Stimulated activated CD8-positive, alpha-beta memory T cell treated with anti-CD3 and anti-CD28 coated beads, Interleukin-4, amount 100 ng/mL, for 24 hours (primary cell): ENCODE measurements at regions not wholly inside any gene's neighbourhood (a gene's known extent, or its start where the extent isn't known, plus 50 kb on each side); places are given as distances from the start of the nearest gene placed in this dataset.
"Not testable (repeated sequence)": the region's sequence is repeated elsewhere in the genome, so short reads cannot be mapped to it uniquely, and the experiment has no call there.

ENCODE experiments used
- DNase-seq: peaks from one replicate; pipeline ENCODE4 v3.0.0-alpha.2; 2020; ENCODE audit warnings: low read depth

DNA sequence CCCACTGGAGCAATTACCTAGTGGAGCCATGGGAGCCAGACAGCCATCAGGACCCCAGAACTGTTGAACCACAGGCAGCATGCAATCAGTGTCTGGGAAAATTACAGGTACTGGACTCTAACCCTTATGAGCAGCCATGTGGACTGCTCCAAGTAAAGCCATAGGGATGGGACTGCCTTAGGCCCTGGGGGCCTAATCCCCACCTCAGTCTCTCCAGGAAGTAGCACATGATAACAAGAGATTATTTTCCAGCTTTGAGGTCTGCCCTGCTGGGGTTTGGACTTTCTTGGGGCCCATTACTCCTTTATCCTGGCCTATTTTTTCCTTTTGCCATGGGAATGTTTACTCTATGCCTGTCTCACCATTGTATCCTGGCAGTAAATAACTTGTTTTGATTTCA, 226.8 kb downstream of the AEBP2 start:
- DNase-seq: no peak

DNA sequence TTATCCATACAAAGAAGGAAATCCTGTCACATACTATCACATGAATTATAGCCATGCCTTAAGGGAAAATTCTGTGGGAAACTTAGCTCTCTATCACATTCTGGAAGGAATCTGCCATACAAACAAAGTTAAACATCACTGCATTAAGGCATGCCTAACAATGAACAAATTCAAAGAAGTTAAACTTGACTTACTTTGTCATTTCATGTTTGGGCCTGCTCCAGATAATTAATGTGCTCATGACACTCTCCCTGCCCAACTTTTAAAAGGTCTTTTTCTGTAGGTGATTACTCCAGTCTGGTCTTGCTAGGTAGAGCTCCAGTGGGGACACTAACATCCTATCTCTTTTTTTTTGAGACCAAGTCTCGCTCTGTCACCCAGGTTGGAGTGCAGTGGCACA, 230.5 kb downstream of the AEBP2 start:
- DNase-seq: no peak

DNA sequence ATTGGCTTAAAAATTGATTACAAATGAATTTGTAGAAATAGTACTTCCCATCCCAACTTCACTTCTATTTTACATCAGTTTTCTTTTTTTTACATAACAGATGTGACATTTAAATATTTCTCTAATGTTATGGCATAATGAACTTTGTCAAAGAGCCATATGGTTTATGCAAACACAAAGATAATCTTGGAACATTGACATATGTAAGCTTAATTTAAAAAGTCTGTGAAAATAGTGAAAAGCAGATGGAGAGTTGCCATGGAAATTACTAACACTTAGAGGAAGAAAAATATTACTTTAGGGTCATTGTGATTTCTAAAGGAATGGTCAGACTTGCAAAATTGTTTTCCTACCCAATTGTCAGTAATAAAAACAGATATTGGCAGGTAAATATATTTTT, 232.4 kb downstream of the AEBP2 start:
- no peak for DNase-seq

DNA sequence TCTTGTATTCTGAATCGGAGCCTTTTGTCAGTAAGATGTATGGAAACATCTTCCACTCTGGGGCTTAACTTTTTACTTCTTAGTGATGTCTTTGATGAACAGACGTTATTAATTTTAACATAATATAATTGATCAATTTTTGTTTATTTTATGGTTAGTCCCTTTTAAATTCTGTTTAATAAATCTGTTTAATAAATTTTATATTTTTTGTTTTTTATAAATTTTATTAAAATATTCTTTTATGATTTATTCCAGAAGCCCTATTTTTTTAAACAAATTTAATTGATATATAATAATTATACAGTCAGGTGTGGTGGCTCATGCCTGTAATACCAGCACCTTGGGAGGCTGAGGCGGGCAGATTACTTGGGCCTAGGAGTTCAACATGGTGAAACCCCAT, 235.1 kb downstream of the AEBP2 start:
- DNase-seq: no peak

DNA sequence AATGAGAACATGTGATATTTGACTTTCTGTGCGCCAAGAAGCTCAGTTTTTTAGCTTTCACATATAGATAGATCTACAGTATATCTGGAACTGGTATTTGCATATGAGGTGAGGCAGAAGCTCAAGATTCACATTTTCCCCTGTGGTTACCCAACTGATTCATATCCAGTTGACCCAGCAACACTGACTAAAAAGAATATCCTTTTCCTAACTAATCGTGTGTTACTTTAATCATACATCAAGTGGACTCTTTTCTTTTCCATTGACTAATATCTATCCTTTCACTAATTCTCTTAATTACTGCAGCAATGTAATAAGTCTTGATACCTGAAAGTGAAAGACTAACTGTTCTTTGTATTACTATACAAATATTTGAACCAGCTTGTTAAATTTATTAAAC, 236.1 kb downstream of the AEBP2 start:
- no peak for DNase-seq

DNA sequence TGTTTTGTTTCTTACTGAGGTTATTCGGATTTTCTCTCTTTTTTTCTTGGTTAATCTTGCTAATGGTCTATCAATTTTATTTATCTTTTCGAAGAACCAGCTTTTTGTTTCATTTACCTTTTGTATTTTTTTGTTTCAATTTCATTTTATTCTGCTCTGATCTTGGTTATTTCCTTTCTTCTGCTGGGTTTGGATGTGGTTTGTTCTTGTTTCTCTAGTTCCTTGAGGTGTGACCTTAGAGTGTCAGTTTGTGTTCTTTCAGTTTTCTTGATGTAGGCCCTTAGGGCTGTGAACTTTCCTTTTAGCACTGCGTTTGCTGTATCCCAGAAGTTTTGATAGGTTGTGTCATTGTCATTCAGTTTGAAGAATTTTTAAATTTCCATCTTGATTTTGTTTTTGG, 239.2 kb downstream of the AEBP2 start:
- not testable (repeated sequence) for DNase-seq

DNA sequence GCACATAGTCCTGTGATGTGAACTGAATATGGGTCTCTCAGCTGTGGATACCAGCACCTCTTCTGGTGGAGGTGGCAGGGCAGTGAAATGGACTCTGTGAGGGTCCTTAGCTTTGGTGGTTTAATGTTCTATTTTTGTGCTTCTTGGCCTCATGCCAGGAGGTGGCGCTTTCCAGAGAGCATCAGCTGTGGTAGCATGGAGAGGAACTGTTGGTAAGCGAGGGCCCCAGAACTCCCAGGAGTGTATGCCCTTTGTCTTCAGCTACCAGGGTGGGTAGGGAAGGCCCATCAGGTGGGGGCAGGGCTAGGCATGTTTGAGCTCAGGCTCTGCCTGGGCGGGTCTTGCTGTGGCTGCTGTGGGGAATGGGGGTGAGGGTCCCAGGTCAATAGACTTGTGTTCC, 241.7 kb downstream of the AEBP2 start:
- DNase-seq: no peak

DNA sequence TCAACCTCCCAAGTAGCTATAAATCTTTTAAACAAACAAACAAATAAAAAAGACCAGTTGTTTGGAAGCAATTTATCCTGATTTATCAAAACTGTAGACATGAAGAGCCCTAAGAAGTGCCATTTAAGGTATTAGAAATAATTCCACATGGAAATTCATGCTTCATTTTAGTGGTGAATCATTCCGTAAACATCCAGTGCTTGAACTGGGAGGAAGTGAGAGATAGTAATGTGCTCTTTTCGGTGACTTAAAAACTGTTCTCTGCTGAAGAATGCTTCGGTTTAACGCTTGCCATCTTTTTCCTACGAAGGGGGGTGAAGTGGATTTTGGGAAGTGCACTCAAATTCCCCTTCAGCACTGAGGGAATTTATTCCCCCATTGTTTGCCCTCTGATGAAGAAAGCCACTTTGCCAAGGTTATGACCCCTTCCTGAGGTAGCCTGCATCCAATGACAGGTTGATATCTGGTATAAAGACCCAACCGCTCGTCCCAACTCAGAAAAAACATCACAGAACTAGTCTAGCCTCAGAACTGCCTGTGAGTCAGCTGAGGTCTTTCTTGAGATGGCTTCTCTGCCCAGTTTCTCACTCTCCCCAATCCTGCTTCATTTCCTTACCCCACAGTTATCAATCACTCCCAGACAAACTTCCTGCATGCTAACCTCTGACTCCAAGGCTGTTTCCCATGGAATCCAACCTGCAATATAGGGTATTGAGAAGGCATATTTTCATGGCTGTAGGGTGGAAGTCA, 244.1 kb downstream of the AEBP2 start:
- DNase-seq: no peak

DNA sequence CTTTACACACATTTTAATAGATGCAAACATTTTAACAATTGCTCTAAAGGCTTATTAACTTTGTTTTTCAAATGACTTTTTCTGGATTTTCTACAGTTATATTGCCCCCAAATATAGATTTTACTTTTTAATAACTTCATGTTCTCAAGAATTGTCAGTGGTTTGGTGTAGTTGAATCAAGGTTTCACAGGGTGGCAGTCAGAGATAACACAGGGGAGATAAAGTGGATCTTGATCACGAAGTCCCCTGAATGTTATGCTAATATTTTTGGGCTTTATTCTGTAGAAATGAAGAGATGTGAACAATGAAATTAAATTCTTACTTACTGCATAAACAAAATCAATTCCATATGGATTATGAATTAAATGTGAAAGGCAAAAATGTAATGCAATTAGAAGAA, 248.1 kb downstream of the AEBP2 start:
- DNase-seq: no peak

DNA sequence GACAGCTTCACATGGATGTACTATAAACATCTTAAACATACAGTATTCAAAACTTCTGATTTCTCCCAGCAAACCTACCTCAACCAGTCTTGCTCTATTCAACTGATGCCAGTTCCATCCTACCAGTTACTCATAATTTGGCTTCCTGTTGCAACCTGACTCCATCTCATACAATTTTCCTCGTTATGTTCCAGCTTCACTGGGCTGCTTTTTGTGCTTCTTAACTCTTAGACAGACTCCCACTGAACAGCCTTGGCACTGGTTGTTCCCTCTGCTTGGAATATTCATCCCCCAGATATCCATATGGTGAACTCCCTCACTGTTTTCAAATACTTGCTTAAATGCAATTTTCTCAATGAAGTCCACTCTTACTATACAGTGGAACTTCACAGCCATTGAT, 249.2 kb downstream of the AEBP2 start:
- no peak for DNase-seq

DNA sequence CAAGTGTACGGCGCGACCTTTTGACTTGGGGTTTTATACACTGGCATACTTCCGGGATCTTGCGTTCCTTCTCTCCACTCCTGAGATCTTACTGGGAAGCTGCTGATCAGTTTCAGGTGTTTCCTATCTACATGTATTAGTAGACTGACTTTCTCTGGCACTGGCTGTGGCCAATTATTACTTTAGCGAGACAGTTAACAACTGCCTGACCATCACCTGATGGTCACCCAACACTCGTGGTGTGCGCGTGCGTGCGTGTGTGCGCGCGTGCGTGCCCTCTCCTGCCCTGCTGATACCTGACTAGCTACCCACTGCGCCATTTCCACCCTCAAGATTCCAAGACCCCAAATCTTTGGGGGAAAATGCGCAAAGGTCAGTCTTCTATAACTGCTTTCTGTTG, 249.9 kb downstream of the AEBP2 start:
- DNase-seq: no peak

DNA sequence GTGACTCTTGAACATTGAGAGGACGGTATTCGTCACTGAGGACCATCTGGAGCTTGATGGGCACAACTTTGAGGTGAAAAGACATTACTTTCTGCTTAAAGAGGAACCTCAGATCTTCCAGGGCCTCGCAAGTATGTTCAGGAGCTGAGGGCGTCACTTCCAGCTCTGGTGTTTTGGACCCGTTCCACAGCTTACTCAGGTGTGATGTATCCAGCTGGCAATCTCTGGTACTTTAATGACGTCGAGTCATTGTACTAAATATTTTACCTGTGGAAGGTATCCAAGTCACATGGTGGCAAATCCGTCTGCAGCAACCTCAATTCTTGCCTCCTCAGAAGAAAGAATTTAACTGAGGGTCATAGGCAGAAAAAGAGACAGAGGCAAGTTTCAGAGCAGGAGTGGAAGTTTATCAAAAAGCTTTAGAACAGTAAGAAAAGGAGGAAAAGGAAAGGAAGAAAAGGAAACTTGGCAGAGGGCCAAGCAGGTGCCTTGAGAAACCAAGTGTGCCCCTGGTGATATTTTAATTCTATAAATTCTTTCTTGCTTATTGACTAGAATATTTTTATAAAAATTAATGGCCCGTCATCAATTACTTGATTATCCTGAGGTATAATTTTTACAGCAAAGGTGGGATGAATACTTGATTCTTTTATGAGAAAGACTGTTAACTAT, 250.6 kb downstream of the AEBP2 start:
- no peak for DNase-seq

DNA sequence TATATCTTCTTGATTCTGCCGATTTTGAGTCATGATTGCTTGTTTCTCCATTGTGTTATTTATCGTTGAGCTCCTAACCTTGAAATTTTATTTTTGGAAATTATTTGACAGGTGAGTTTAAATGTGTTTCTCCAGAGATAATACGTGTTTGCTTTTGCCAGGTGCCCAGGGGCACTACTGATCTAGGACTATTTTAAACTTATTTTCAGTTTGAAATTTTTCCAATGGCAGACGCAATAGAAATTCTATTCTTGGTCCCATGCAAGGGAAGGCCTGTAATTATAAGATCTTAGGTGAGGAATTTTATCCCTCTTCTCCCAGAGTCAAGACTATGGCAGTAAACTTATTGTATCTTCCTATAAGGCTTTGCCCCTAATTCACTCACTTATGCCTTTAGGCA, 252.8 kb downstream of the AEBP2 start:
- DNase-seq: no peak

DNA sequence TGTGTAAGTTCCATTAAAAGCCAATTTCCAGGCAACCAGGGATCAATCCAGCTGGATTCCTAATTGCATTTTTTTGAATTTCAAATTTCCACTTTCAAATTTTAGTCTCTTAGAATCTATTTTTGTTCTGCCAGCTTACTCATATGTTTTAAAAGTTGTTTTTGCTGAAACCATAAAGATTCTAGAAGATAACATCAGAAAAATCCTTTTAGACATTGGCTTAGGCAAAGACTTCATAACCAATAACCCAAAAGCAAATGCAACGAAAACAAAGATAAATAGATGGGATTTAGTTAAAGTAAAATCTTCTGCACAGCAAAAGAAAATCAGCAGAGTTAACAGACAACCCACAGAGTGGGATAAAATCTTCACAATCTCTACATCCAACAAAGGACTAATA, 253.3 kb downstream of the AEBP2 start:
- DNase-seq: no peak

DNA sequence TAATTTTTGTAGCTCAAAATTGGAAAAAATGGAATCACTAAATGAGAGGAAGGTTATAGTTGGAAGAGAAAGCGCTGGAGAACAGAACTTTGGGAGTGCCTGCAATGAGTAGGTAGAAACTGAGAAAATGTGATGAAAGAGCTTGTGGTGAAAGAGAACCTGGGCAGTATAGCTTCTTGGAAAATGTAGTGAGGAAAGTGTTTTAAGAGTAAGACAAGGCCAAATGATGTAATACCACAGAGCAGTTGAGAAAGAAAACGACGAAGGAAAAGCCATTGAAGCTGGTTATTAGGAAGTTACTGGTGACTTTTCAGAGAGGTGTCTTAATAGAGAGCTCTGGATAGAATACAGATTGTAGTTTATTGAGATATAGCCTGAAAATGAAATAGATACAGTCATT, 255.3 kb downstream of the AEBP2 start:
- DNase-seq: no peak

DNA sequence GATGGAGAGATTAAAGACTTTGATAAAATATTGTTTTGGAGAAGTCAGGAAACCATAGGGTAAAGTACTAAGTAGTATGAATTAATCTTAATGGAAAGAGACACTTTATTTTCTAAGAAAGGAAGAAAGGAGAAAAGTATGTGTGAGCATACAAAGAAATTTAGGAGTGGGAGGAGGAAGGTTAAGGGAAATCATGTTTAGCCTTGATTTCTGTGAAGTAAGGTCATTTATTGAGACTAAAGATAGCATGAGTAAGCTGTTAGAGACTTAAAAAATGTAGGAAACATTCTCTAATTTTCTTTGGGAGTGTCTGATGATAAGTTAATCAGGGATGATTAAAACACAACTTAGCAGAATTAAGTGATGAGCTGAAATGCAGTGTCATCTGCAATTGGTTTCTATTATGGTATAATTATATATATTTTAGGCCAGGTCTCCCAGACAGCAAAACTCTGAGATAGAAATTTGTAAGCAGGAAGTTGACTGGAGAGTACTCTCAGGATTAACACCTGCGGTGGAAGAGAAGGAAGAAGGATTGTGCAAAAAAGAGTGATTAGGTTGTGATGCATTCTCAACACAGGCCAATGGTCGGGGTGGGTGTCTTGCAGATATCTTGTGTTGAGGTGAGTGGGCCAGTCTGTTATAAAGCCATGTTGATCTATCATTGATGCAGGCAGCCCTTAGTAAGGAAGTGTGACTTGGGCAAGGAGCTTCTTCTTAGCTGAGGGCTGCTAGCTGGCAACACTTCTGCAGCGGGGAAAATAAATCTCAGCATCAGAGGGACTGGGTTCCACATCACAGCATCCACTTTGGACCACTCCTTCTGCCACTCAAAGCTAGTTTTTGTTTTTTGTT, 256.2 kb downstream of the AEBP2 start:
- no peak for DNase-seq

DNA sequence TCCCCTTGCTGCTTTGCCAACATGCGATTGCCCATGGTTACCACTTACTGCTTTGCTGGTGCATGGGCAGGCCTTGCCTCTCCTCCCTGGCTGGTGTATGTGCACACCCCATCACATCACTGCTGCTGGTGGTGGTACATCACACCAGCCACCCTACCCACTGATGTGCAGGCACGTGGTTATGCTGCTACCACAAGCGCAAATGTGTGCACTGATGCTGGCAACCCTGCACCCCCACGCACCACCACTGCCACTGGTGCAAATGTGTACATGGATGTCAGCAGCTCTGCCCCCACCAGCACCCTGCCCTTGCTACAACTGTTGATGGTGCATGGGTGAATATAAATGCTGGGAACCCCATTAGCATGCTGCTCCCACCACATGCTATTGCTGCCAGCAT, 261.7 kb downstream of the AEBP2 start:
- no peak for DNase-seq

DNA sequence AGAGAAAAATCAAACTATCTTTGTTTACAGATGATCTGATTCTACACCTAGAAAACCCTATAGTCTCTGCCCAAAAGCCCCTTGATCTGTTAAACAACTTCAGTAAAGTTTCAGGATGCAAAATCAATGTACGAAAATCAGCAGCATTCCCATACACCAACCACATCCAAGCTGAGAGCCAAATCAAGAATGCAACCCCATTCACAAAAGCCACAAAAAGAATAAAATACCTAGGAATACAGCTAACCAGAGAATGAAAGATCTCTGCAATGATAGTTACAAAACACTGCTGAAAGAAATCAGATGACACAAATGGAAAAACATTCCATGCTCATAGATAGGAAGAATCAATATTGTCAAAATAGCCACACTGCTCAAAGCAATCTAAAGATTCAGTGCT, 265.7 kb downstream of the AEBP2 start:
- no peak for DNase-seq

DNA sequence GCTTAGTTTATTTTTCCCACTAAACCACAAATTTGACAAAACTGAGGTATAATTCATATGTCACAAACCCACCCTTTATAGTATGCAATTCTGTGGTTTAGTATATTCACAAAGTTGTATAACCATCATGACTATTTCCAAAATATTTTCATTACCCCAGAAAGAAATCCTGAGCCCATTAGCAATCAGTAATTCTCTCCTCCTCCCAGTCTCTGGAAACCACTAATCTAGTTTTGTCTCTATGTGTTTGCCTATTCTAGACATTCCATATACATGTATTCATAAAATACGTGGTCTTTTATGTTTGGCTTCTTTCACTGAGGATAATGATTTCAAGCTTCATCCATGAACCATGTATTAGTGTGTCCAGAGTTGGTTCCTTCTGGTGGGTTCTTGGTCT, 267.6 kb downstream of the AEBP2 start:
- DNase-seq: no peak

DNA sequence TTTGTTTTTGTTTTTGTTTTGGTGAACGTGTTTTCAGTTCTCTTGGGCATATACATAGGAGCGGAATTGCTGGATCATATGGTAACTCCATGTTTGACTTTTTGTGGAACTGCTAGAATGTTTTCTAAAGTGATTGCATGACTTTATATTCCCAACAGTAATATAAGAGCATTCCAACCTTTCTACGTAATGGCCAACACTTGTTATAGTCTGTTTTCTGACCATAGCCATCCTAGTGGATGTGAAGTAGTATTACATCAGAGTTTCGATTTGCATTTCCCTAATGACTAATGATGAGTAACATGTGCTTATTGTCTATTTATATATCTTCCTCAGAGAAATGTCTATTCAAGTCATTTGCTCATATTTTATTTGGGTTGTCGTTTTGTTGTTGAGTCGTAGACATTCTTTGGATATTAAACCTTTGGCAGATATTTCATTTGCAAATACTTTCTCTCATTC, 268.7 kb downstream of the AEBP2 start:
- DNase-seq: no peak

DNA sequence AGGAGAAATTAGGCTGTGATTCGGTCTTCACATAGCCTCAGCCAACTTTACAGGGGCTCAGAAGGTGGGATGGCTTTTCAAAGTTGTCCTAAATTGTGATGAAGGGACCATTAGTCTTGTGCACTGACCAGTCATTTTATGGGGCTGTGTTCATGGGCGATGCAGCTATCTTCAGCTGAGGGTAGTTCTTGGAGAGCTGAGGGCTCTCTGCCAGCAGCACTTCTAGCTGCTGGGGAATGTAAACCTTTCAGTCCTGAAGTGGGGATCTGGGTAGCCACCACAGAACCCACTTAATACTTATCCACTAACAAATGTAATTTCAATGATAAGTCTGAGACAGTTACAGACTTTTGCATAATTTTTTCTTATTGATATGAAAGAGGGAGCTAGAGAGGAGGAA, 270.6 kb downstream of the AEBP2 start:
- DNase-seq: no peak

DNA sequence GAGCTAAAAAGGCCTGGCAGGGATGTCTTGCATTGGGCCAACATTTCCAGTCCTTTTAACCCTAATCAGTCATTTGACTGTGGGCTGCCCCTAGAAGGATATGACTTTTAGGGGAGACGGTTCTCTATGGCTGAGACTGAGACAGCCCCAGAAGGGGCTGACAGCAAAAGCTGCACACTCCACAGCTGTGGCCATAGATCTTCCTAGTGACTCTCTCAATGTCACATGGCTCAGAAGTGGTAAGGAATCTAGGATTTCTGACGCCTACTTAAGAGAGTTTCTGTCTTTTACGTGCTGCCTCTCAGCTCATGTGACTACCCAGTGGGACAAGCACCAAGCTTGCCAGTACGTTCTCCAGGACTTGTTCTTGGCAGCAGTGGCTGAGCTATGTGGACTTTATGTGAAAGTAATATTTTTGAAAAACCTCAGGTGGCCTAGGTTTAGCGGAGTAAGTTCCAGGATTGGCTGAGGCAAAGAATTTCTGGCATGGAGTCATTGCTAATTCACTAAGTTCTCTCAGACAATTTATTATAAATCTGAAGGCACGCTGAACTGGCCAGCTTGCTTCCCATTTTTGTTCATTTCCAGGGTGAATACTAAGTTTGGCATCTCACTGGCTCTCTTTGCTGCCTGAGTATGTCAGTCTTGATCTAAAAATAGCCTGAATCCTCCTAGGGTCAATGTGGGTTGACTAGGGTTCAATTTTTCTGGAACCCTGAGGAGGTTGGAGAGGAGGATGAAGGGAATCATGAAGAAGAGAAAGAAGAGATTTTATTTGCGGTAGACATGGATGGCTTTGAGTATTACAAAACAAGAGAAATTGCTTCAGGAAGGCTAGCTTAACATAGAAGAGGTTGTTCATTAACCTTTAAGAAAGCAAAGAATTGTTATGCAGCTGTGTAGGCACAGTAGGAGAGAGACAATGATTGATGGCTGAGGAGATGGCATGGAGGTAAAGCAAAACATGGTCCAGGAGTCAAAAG, 271.8 kb downstream of the AEBP2 start:
- no peak for DNase-seq
